ENCODE measurements at regions not wholly inside any gene's neighbourhood (a gene's known extent, or its start where the extent isn't known, plus 50 kb on each side); places are given as distances from the start of the nearest gene placed in this dataset.

- DNase-seq: no peak
Observed at GRCh38 chr6:71396410-71396801, 107.8 kb downstream of the OGFRL1 start.

- DNase-seq: no peak
Observed at GRCh38 chr6:71399279-71399678, 110.7 kb downstream of the OGFRL1 start.

- DNase-seq: no peak
Observed at GRCh38 chr6:71400852-71401251, 112.2 kb downstream of the OGFRL1 start.

GRCh38 chr6:71402096-71402495 is 113.5 kb downstream of the OGFRL1 start:
- DNase-seq: peak; percentile 45

- DNase-seq: no peak
Observed at GRCh38 chr6:71403422-71404134, 115.0 kb downstream of the OGFRL1 start.

GRCh38 chr6:71404145-71404966 is 115.7 kb downstream of the OGFRL1 start:
- peak; percentile 58 for DNase-seq

- DNase-seq: no peak
Observed at GRCh38 chr6:71404967-71405278, 116.3 kb downstream of the OGFRL1 start.

- no peak for DNase-seq
Observed at GRCh38 chr6:71405416-71405815, 116.8 kb downstream of the OGFRL1 start.

- no peak for DNase-seq
Observed at GRCh38 chr6:71406865-71407860, 118.6 kb downstream of the OGFRL1 start.

- no peak for DNase-seq
Observed at GRCh38 chr6:71408787-71409723, 120.4 kb downstream of the OGFRL1 start.

GRCh38 chr6:71410164-71410566 is 121.6 kb downstream of the OGFRL1 start:
- DNase-seq: no peak

GRCh38 chr6:71410681-71411080 is 122.1 kb downstream of the OGFRL1 start:
- DNase-seq: no peak

- DNase-seq: no peak
Observed at GRCh38 chr6:71411882-71412281, 123.3 kb downstream of the OGFRL1 start.

- peak; percentile 42 for DNase-seq
Observed at GRCh38 chr6:71412559-71413140, 124.0 kb downstream of the OGFRL1 start.

GRCh38 chr6:71414486-71414885 is 125.9 kb downstream of the OGFRL1 start:
- DNase-seq: peak; percentile 52

- no peak for DNase-seq
Observed at GRCh38 chr6:71419217-71420094, 130.8 kb downstream of the OGFRL1 start.

GRCh38 chr6:71420095-71420692 is 131.6 kb downstream of the OGFRL1 start:
- no peak for DNase-seq

GRCh38 chr6:71420693-71421328 is 132.2 kb downstream of the OGFRL1 start:
- DNase-seq: peak; percentile 97

- no peak for DNase-seq
Observed at GRCh38 chr6:71421611-71422010, 133.0 kb downstream of the OGFRL1 start.
